Adrenal gland (tissue), 9 donors: ENCODE measurements at regions not wholly inside any gene's neighbourhood (a gene's known extent, or its start where the extent isn't known, plus 50 kb on each side); places are given as distances from the start of the nearest gene placed in this dataset.

Experiments
- DNase-seq, 7 donors: peaks; one replicate each; pipeline ENCODE4 v3.0.0-alpha.2; 2019 to 2020
- H3K27ac ChIP-seq, 5 donors: fragments of 200-600 bp; sonication (generic) in 4 of 5; 1 replicate in 3 of 5; 2 replicates in 2 of 5; pipeline versions ENCODE4 v1.5.1 to v1.8.0; 2016 to 2020; ENCODE audit warnings: mild to moderate bottlenecking in 1 of 5
- H3K27me3 ChIP-seq: fragments of 200-600 bp; 2 replicates; pipeline ENCODE4 v1.8.0; 2021
- H3K36me3 ChIP-seq, 2 donors: fragments of 200-600 bp; replicated peaks in 1 of 2; 1 replicate in 1 of 2; 2 replicates in 1 of 2; pipeline versions ENCODE4 v1.5.1 to v1.8.0; 2018 to 2022
- H3K4me1 ChIP-seq, 2 donors: fragments of 200-600 bp; replicated peaks in 1 of 2; 1 replicate in 1 of 2; 2 replicates in 1 of 2; pipeline versions ENCODE4 v1.5.1 to v1.8.0; 2018 to 2021
- H3K4me3 ChIP-seq, 4 donors: fragments of 200-600 bp; sonication (generic) in 3 of 4; one replicate each; pipeline ENCODE4 v1.5.1; 2016 to 2018
- H3K9me3 ChIP-seq, 3 donors: fragments of 200-600 bp; sonication (generic) in 1 of 3; replicated peaks in 1 of 3; 1 replicate in 2 of 3; 2 replicates in 1 of 3; pipeline versions ENCODE4 v1.5.1 to v1.8.0; 2016 to 2021
- CTCF ChIP-seq, 6 experiments: fragments of 450-650 bp in 4 of 6; fragments of 200-600 bp in 2 of 6; sonication (generic) in 1 of 6; IDR thresholded peaks; 1 replicate in 5 of 6; 2 replicates in 1 of 6; pipeline versions ENCODE4 v1.5.1 to v1.8.0; 2016 to 2021; ENCODE audit warnings: antibody characterized with exemption in 6 of 6, mild to moderate bottlenecking in 2 of 6, moderate library complexity in 1 of 6
- POLR2A ChIP-seq, 2 donors: fragments of 450-650 bp; IDR thresholded peaks; one replicate each; pipeline ENCODE4 v1.6.1; 2017; ENCODE audit warnings: antibody characterized with exemption in 2 of 2, mild to moderate bottlenecking in 2 of 2, moderate library complexity in 1 of 2
- WGBS, 4 donors: extraction: QIAGEN DNeasy Blood & Tissue Kit in 2 of 4; methylation state at CpG; one replicate each; pipeline versions ENCODE4 v1.1.5 to v1.1.7; 2013 to 2017; 5-methylcytosine and 5-hydroxymethylcytosine counted together
- intact Hi-C, 2 donors: fragments of 100-400 bp; cut with DNase I; formaldehyde crosslinking; loops; one replicate each; pipeline versions ENCODE4 v1.14.1 to v1.15.0; 2022 to 2023
- donor health status: healthy with polysubstance abuse.
- donor health status: Bipolar disorder and iron deficiency.
- donor health status: DM: yes; HTN: yes; CAD: no.
- donor health status: DM: no; HTN: no; CAD: no.
- donor health status: DM: no; HTN: no; CAD: no.

GRCh38 chr12:65585648-65586602 lies 238.4 kb upstream of the HMGA2 start:
- no peaks in the 10 kb centered on the region for H3K9me3 ChIP-seq
- no peaks in the 10 kb centered on the region for H3K27me3 ChIP-seq
- no peak for DNase-seq
- TF ChIP-seq POLR2A (IDR thresholded peaks at IDR 0.05) (no peak), CTCF (IDR thresholded peaks at IDR 0.05) (no peak)
- no peaks in the 10 kb centered on the region for H3K4me1 ChIP-seq
- no peak overlapping the region for H3K4me3 ChIP-seq
- intact Hi-C loops: no loop called here
- WGBS, 4 donors: 43 to 57% (median 49%) methylated on average over 3 of the region's 3 CpGs
- H3K27ac ChIP-seq: no peak overlapping the region
- H3K36me3 ChIP-seq: no peaks in the 10 kb centered on the region

- no peaks in the 10 kb centered on the region for H3K4me1 ChIP-seq
- intact Hi-C loops: no loop called here
- H3K27ac ChIP-seq: no peak overlapping the region
- no peaks in the 10 kb centered on the region for H3K27me3 ChIP-seq
- no peaks in the 10 kb centered on the region for H3K9me3 ChIP-seq
- no peaks in the 10 kb centered on the region for H3K36me3 ChIP-seq
- no peak overlapping the region for H3K4me3 ChIP-seq
- DNase-seq: no peak
- 89 to 100% (median 96%) methylated on average over 1 of the region's 1 CpG for WGBS, 4 donors
- TF ChIP-seq CTCF (IDR thresholded peaks at IDR 0.05) (no peak), POLR2A (IDR thresholded peaks at IDR 0.05) (no peak)
Observed at GRCh38 chr12:65586796-65587195, 237.5 kb upstream of the HMGA2 start.

- Histone ChIP-seq H3K4me1 (no peaks in the 10 kb centered on the region), H3K4me3 (no peak overlapping the region), H3K27me3 (no peaks in the 10 kb centered on the region), H3K36me3 (no peaks in the 10 kb centered on the region), H3K9me3 (no peaks in the 10 kb centered on the region), H3K27ac (no peak overlapping the region)
- TF ChIP-seq CTCF (IDR thresholded peaks at IDR 0.05) (no peak), POLR2A (IDR thresholded peaks at IDR 0.05) (no peak)
- WGBS, 4 donors: 91 to 98% (median 94%) methylated on average over 4 of the region's 4 CpGs
- DNase-seq: no peak
- intact Hi-C loops: loop anchor here in 1 of 2 donors (10.0 kb wide), 1 partner anchor 494 kb away; no protein-coding TSS in a partner anchor
Observed at GRCh38 chr12:65590318-65590717, 234.0 kb upstream of the HMGA2 start.

GRCh38 chr12:65592416-65592815 lies 231.9 kb upstream of the HMGA2 start:
- 83 to 88% (median 86%) methylated on average over 3 of the region's 3 CpGs for WGBS, 4 donors
- TF ChIP-seq CTCF (IDR thresholded peaks at IDR 0.05) (no peak), POLR2A (IDR thresholded peaks at IDR 0.05) (no peak)
- H3K4me3 ChIP-seq: no peak overlapping the region

More at GRCh38 chr12:65592416-65592815, 231.9 kb upstream of the HMGA2 start:
- DNase-seq: no peak
- Histone ChIP-seq H3K9me3 (no peaks in the 10 kb centered on the region), H3K4me1 (no peaks in the 10 kb centered on the region), H3K27me3 (no peaks in the 10 kb centered on the region), H3K27ac (no peak overlapping the region), H3K36me3 (no peaks in the 10 kb centered on the region)
- intact Hi-C loops: loop anchor here in 1 of 2 donors (10.0 kb wide), 1 partner anchor 492 kb away; no protein-coding TSS in a partner anchor
